Osteocyte (in vitro differentiated cells): ENCODE measurements at regions not wholly inside any gene's neighbourhood (a gene's known extent, or its start where the extent isn't known, plus 50 kb on each side); places are given as distances from the start of the nearest gene placed in this dataset.

Experiments used
- DNase-seq: peaks from one replicate; pipeline ENCODE4 v3.0.0; 2021; ENCODE audit warnings: mixed read lengths; ENCODE audit not compliant: unreplicated experiment; ENCODE audit errors: extremely low spot score
- H3K27ac Mint-ChIP-seq: one replicate; pipeline ENCODE4 v1.8.0; 2021; ENCODE audit warnings: mild to moderate bottlenecking, mixed read lengths; ENCODE audit not compliant: unreplicated experiment
- H3K27me3 Mint-ChIP-seq: one replicate; pipeline ENCODE4 v1.8.0; 2021; ENCODE audit warnings: mixed read lengths; ENCODE audit not compliant: unreplicated experiment
- H3K36me3 Mint-ChIP-seq: one replicate; pipeline ENCODE4 v1.8.0; 2021; ENCODE audit warnings: mixed read lengths; ENCODE audit not compliant: unreplicated experiment
- H3K4me1 Mint-ChIP-seq: one replicate; pipeline ENCODE4 v1.8.0; 2021; ENCODE audit warnings: mixed read lengths; ENCODE audit not compliant: unreplicated experiment
- H3K4me3 Mint-ChIP-seq: one replicate; pipeline ENCODE4 v1.8.0; 2021; ENCODE audit warnings: mild to moderate bottlenecking, moderate library complexity, mixed read lengths; ENCODE audit not compliant: unreplicated experiment
- H3K9me3 Mint-ChIP-seq: one replicate; pipeline ENCODE4 v1.8.0; 2021; ENCODE audit warnings: mixed read lengths; ENCODE audit not compliant: unreplicated experiment
- CTCF ChIP-seq: fragments of 200-600 bp; sonication (generic); IDR thresholded peaks from 2 replicates; pipeline ENCODE4 v1.5.0; 2021; ENCODE audit warnings: antibody characterized with exemption, mild to moderate bottlenecking, moderate library complexity

GRCh38 chr6:98672681-98673475 is 161.5 kb upstream of the POU3F2 start:
- Mint-ChIP-seq H3K4me3 (no peak overlapping the region), H3K9me3 (no peaks in the 10 kb centered on the region), H3K27ac (no peak overlapping the region), H3K4me1 (no peaks in the 10 kb centered on the region), H3K36me3 (no peaks in the 10 kb centered on the region), H3K27me3 (peaks cover 3% of the 10 kb centered on the region)
- no peak for TF ChIP-seq CTCF
- no peak for DNase-seq

- Mint-ChIP-seq H3K27me3 (no peaks in the 10 kb centered on the region), H3K4me3 (no peak overlapping the region), H3K9me3 (no peaks in the 10 kb centered on the region), H3K4me1 (no peaks in the 10 kb centered on the region), H3K36me3 (no peaks in the 10 kb centered on the region), H3K27ac (no peak overlapping the region)
- DNase-seq: no peak
- TF ChIP-seq CTCF: no peak
Measured at GRCh38 chr6:98678481-98678880, 155.9 kb upstream of the POU3F2 start.

GRCh38 chr6:98686008-98686601 is 148.3 kb upstream of the POU3F2 start:
- no peaks in the 10 kb centered on the region for H3K9me3 Mint-ChIP-seq
- H3K4me1 Mint-ChIP-seq: no peaks in the 10 kb centered on the region
- no peak for TF ChIP-seq CTCF
- H3K36me3 Mint-ChIP-seq: no peaks in the 10 kb centered on the region
- H3K27ac Mint-ChIP-seq: no peak overlapping the region
- H3K4me3 Mint-ChIP-seq: no peak overlapping the region
- no peaks in the 10 kb centered on the region for H3K27me3 Mint-ChIP-seq
- DNase-seq: no peak

GRCh38 chr6:98687752-98688151 is 146.6 kb upstream of the POU3F2 start:
- H3K36me3 Mint-ChIP-seq: no peaks in the 10 kb centered on the region
- no peak overlapping the region for H3K4me3 Mint-ChIP-seq
- no peak for DNase-seq
- no peaks in the 10 kb centered on the region for H3K4me1 Mint-ChIP-seq
- no peaks in the 10 kb centered on the region for H3K9me3 Mint-ChIP-seq
- H3K27ac Mint-ChIP-seq: no peak overlapping the region
- TF ChIP-seq CTCF: no peak
- H3K27me3 Mint-ChIP-seq: no peaks in the 10 kb centered on the region

- no peak overlapping the region for H3K27ac Mint-ChIP-seq
- no peak for DNase-seq
- no peaks in the 10 kb centered on the region for H3K9me3 Mint-ChIP-seq
- no peak for TF ChIP-seq CTCF
- H3K4me1 Mint-ChIP-seq: no peaks in the 10 kb centered on the region
- H3K36me3 Mint-ChIP-seq: no peaks in the 10 kb centered on the region
- no peaks in the 10 kb centered on the region for H3K27me3 Mint-ChIP-seq
- no peak overlapping the region for H3K4me3 Mint-ChIP-seq
Measured at GRCh38 chr6:98695091-98695801, 139.1 kb upstream of the POU3F2 start.
